ENCODE measurements at regions not wholly inside any gene's neighbourhood (a gene's known extent, or its start where the extent isn't known, plus 50 kb on each side); places are given as distances from the start of the nearest gene placed in this dataset.

DNA sequence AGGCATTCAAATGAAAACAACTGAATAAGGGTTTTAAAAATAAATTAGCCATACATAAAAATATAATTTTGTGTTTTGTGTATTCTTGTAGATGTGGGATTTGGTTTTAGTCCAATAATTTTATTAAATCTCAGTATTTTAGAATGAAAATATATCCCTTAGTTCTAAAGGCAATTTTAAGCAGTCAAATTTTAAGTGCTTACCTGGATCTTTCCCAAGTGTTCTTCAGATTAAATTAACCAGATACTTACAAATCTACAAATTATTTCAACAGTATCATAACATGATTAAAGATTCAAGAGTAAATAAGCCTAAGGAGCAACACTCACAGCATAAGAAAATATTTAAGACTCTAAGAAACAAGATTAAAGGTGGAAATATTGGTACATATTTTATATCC, 275.0 kb upstream of the RBMS3 start (continued):
- TF ChIP-seq, protein P1, sequence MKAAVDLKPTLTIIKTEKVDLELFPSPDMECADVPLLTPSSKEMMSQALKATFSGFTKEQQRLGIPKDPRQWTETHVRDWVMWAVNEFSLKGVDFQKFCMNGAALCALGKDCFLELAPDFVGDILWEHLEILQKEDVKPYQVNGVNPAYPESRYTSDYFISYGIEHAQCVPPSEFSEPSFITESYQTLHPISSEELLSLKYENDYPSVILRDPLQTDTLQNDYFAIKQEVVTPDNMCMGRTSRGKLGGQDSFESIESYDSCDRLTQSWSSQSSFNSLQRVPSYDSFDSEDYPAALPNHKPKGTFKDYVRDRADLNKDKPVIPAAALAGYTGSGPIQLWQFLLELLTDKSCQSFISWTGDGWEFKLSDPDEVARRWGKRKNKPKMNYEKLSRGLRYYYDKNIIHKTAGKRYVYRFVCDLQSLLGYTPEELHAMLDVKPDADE (IDR thresholded peaks at IDR 0.05) = no peak
- TF ChIP-seq CREB1 (CRISPR knock-in tag; IDR thresholded peaks at IDR 0.05; ENCODE audit: low read depth) = no peak
- TF ChIP-seq NANOG (IDR thresholded peaks at IDR 0.05; ENCODE audit: borderline replicate concordance) = no peak
- no peak for TF ChIP-seq EZH2 (IDR thresholded peaks at IDR 0.05; ENCODE audit: low read depth, unreplicated experiment)
- no peak for TF ChIP-seq ZNF114 (CRISPR knock-in tag; IDR thresholded peaks at IDR 0.05)
- no peak for TF ChIP-seq POLR2AphosphoS5 (IDR thresholded peaks at IDR 0.05; ENCODE audit: low read depth)
- TF ChIP-seq STAT1 (IDR thresholded peaks at IDR 0.05; ENCODE audit: unreplicated experiment) = no peak
- TF ChIP-seq, protein P2, sequence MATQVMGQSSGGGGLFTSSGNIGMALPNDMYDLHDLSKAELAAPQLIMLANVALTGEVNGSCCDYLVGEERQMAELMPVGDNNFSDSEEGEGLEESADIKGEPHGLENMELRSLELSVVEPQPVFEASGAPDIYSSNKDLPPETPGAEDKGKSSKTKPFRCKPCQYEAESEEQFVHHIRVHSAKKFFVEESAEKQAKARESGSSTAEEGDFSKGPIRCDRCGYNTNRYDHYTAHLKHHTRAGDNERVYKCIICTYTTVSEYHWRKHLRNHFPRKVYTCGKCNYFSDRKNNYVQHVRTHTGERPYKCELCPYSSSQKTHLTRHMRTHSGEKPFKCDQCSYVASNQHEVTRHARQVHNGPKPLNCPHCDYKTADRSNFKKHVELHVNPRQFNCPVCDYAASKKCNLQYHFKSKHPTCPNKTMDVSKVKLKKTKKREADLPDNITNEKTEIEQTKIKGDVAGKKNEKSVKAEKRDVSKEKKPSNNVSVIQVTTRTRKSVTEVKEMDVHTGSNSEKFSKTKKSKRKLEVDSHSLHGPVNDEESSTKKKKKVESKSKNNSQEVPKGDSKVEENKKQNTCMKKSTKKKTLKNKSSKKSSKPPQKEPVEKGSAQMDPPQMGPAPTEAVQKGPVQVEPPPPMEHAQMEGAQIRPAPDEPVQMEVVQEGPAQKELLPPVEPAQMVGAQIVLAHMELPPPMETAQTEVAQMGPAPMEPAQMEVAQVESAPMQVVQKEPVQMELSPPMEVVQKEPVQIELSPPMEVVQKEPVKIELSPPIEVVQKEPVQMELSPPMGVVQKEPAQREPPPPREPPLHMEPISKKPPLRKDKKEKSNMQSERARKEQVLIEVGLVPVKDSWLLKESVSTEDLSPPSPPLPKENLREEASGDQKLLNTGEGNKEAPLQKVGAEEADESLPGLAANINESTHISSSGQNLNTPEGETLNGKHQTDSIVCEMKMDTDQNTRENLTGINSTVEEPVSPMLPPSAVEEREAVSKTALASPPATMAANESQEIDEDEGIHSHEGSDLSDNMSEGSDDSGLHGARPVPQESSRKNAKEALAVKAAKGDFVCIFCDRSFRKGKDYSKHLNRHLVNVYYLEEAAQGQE (IDR thresholded peaks at IDR 0.05; ENCODE audit: unreplicated experiment) = no peak
- TF ChIP-seq JUNB (IDR thresholded peaks at IDR 0.05; ENCODE audit: unreplicated experiment) = no peak
- TF ChIP-seq EZH2phosphoT487 (IDR thresholded peaks at IDR 0.05; ENCODE audit: unreplicated experiment) = no peak

DNA sequence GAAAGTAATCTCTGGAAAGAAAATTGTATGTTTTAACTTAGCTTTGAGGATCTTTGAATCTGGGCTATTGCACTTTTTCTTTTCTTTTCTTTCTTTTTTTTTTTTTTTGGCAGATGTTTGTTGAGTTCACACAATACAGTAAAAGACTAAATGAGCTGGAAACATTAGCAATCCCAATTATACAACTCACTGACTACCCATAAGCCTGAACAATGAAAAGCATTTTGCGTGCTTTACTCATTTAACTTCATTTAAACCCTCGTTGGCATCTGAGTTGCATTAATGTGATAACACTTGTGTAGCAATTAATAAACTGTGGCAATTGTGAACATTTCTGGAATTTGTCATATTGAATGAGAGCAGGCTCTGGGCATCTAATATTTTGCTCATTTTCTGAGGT, 269.4 kb upstream of the RBMS3 start:
- Histone ChIP-seq H4K20me1 (replicated peaks; ENCODE audit: insufficient read depth) (no peaks in the 10 kb centered on the region), H3K9me2 (ENCODE audit: insufficient read depth) (peaks cover 4% of the 10 kb centered on the region; the same call in 1 of the 2 replicates), H2AFZ (no peak overlapping the region), H3F3A (replicated peaks; ENCODE audit: low read depth) (no peaks in the 10 kb centered on the region), H3K27me3 (ENCODE audit: insufficient read depth) (no peaks in the 10 kb centered on the region), H3K27ac (ENCODE audit: low read depth) (no peak overlapping the region), H3K79me2 (replicated peaks; ENCODE audit: insufficient read depth) (no peaks in the 10 kb centered on the region), H3K36me3 (ENCODE audit: insufficient read depth) (no peaks in the 10 kb centered on the region), H3K4me3 (no peak overlapping the region), H3K4me1 (ENCODE audit: insufficient read depth) (no peaks in the 10 kb centered on the region), H3K4me2 (no peak overlapping the region)
- H3K4me3 Mint-ChIP-seq = no peak overlapping the region
- no peak for DNase-seq (ENCODE audit: low spot score)
- no peak for ATAC-seq
- H3K4me1 Mint-ChIP-seq = no peaks in the 10 kb centered on the region
- H3K9me3 Mint-ChIP-seq = no peaks in the 10 kb centered on the region; the same call in 2 of the 3 replicates
- no peak overlapping the region for H3K27ac Mint-ChIP-seq
- no peaks in the 10 kb centered on the region for H3K27me3 Mint-ChIP-seq (ENCODE audit: insufficient read depth, low read depth, poor library complexity)
- H3K36me3 Mint-ChIP-seq (ENCODE audit: low read depth) = no peaks in the 10 kb centered on the region
- no peak for TF ChIP-seq JUNB (IDR thresholded peaks at IDR 0.05; ENCODE audit: unreplicated experiment)
- no peak for TF ChIP-seq EZH2phosphoT487 (IDR thresholded peaks at IDR 0.05; ENCODE audit: unreplicated experiment)
- no peak for TF ChIP-seq EZH2 (IDR thresholded peaks at IDR 0.05; ENCODE audit: low read depth, unreplicated experiment)
- TF ChIP-seq POLR2AphosphoS5 (IDR thresholded peaks at IDR 0.05; ENCODE audit: low read depth) = no peak
- TF ChIP-seq ZNF114 (CRISPR knock-in tag; IDR thresholded peaks at IDR 0.05) = no peak
- TF ChIP-seq, protein P1 (IDR thresholded peaks at IDR 0.05) = no peak
- TF ChIP-seq, protein P3, sequence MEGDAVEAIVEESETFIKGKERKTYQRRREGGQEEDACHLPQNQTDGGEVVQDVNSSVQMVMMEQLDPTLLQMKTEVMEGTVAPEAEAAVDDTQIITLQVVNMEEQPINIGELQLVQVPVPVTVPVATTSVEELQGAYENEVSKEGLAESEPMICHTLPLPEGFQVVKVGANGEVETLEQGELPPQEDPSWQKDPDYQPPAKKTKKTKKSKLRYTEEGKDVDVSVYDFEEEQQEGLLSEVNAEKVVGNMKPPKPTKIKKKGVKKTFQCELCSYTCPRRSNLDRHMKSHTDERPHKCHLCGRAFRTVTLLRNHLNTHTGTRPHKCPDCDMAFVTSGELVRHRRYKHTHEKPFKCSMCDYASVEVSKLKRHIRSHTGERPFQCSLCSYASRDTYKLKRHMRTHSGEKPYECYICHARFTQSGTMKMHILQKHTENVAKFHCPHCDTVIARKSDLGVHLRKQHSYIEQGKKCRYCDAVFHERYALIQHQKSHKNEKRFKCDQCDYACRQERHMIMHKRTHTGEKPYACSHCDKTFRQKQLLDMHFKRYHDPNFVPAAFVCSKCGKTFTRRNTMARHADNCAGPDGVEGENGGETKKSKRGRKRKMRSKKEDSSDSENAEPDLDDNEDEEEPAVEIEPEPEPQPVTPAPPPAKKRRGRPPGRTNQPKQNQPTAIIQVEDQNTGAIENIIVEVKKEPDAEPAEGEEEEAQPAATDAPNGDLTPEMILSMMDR (conservative IDR thresholded peaks at IDR 0.05; ENCODE audit: low read depth in 2 of 2) = no peak
- no peak for TF ChIP-seq CREB1 (CRISPR knock-in tag; IDR thresholded peaks at IDR 0.05; ENCODE audit: low read depth)
- TF ChIP-seq, protein P2 (IDR thresholded peaks at IDR 0.05; ENCODE audit: unreplicated experiment) = no peak
- TF ChIP-seq STAT1 (IDR thresholded peaks at IDR 0.05; ENCODE audit: unreplicated experiment) = no peak
